Activated CD4-positive, alpha-beta T cell treated with anti-CD3 and anti-CD28 coated beads, Interleukin-2, amount 50 U/mL, for 24 hours (primary cell): ENCODE measurements at regions not wholly inside any gene's neighbourhood (a gene's known extent, or its start where the extent isn't known, plus 50 kb on each side); places are given as distances from the start of the nearest gene placed in this dataset.

Source experiments
- DNase-seq, 2 donors: peaks; one replicate each; pipeline ENCODE4 v3.0.0-alpha.2; 2020; ENCODE audit warnings: low read depth in 1 of 2, low spot score in 1 of 2

GRCh38 chr12:28933864-28934527 is 215.1 kb upstream of the FAR2 start:
- DNase-seq: no peak

GRCh38 chr12:28936221-28936620 is 212.9 kb upstream of the FAR2 start:
- no peak for DNase-seq

GRCh38 chr12:28936711-28937110 is 212.4 kb upstream of the FAR2 start:
- DNase-seq: no peak

GRCh38 chr12:28937196-28937595 is 211.9 kb upstream of the FAR2 start:
- DNase-seq: no peak

GRCh38 chr12:28938056-28938455 is 211.0 kb upstream of the FAR2 start:
- DNase-seq: no peak

- DNase-seq: no peak
Observed at GRCh38 chr12:28938581-28939235, 210.4 kb upstream of the FAR2 start.

- DNase-seq: no peak
Observed at GRCh38 chr12:28939427-28939826, 209.7 kb upstream of the FAR2 start.

- no peak for DNase-seq
Observed at GRCh38 chr12:28941248-28941647, 207.8 kb upstream of the FAR2 start.

- no peak for DNase-seq
Observed at GRCh38 chr12:28946361-28946760, 202.7 kb upstream of the FAR2 start.

GRCh38 chr12:28948685-28949084 is 200.4 kb upstream of the FAR2 start:
- no peak for DNase-seq

- DNase-seq: no peak
Observed at GRCh38 chr12:28949184-28949583, 199.9 kb upstream of the FAR2 start.

GRCh38 chr12:28950049-28950448 is 199.0 kb upstream of the FAR2 start:
- no peak for DNase-seq

GRCh38 chr12:28951935-28952334 is 197.1 kb upstream of the FAR2 start:
- DNase-seq: no peak

- no peak for DNase-seq
Observed at GRCh38 chr12:28954333-28954732, 194.7 kb upstream of the FAR2 start.

GRCh38 chr12:28955491-28955890 is 193.6 kb upstream of the FAR2 start:
- no peak for DNase-seq

- no peak for DNase-seq
Observed at GRCh38 chr12:28955931-28956330, 193.1 kb upstream of the FAR2 start.

- DNase-seq: no peak
Observed at GRCh38 chr12:28958553-28959195, 190.4 kb upstream of the FAR2 start.

- no peak for DNase-seq
Observed at GRCh38 chr12:28961948-28962384, 187.1 kb upstream of the FAR2 start.

GRCh38 chr12:28963554-28963953 is 185.5 kb upstream of the FAR2 start:
- no peak for DNase-seq

- DNase-seq: no peak
Observed at GRCh38 chr12:28966046-28966780, 182.9 kb upstream of the FAR2 start.

GRCh38 chr12:28967426-28967825 is 181.7 kb upstream of the FAR2 start:
- no peak for DNase-seq

GRCh38 chr12:28973491-28973890 is 175.6 kb upstream of the FAR2 start:
- no peak for DNase-seq
